ENCODE measurements at regions not wholly inside any gene's neighbourhood (a gene's known extent, or its start where the extent isn't known, plus 50 kb on each side); places are given as distances from the start of the nearest gene placed in this dataset.

- H3K27ac Mint-ChIP-seq, result no peak overlapping the region
- no peaks in the 10 kb centered on the region for H3K36me3 Mint-ChIP-seq
- no peak for DNase-seq (ENCODE audit: low spot score in 2 of 2)
- no peak overlapping the region for H3K4me3 Mint-ChIP-seq
- no peak for ATAC-seq
- H3K9me3 Mint-ChIP-seq, result no peaks in the 10 kb centered on the region
- peaks cover 9% of the 10 kb centered on the region for H3K4me1 Mint-ChIP-seq
Measured at GRCh38 chr17:15882777-15883176, 62.2 kb upstream of the ADORA2B start.

GRCh38 chr17:15883617-15884111 lies 61.3 kb upstream of the ADORA2B start:
- Mint-ChIP-seq H3K36me3 (no peaks in the 10 kb centered on the region), H3K27ac (no peak overlapping the region), H3K9me3 (no peaks in the 10 kb centered on the region), H3K4me1 (peaks cover 9% of the 10 kb centered on the region), H3K4me3 (no peak overlapping the region)
- ATAC-seq (peak; percentile 37), DNase-seq (ENCODE audit: low spot score in 2 of 2) (no peak)

GRCh38 chr17:15884731-15885130 lies 60.2 kb upstream of the ADORA2B start:
- no peaks in the 10 kb centered on the region for H3K9me3 Mint-ChIP-seq
- no peak overlapping the region for H3K4me3 Mint-ChIP-seq
- no peaks in the 10 kb centered on the region for H3K36me3 Mint-ChIP-seq
- H3K4me1 Mint-ChIP-seq, result peaks cover 9% of the 10 kb centered on the region
- H3K27ac Mint-ChIP-seq, result no peak overlapping the region
- ATAC-seq (no peak), DNase-seq (ENCODE audit: low spot score in 2 of 2) (no peak)

GRCh38 chr17:15885770-15886169 lies 59.2 kb upstream of the ADORA2B start:
- DNase-seq (ENCODE audit: low spot score in 2 of 2) (no peak), ATAC-seq (peak; percentile 77)
- no peak overlapping the region for H3K27ac Mint-ChIP-seq
- no peaks in the 10 kb centered on the region for H3K9me3 Mint-ChIP-seq
- H3K36me3 Mint-ChIP-seq, result no peaks in the 10 kb centered on the region
- peaks cover 9% of the 10 kb centered on the region for H3K4me1 Mint-ChIP-seq
- no peak overlapping the region for H3K4me3 Mint-ChIP-seq

- ATAC-seq (no peak), DNase-seq (ENCODE audit: low spot score in 2 of 2) (no peak)
- no peak overlapping the region for H3K4me3 Mint-ChIP-seq
- H3K27ac Mint-ChIP-seq, result no peak overlapping the region
- no peaks in the 10 kb centered on the region for H3K36me3 Mint-ChIP-seq
- H3K4me1 Mint-ChIP-seq, result peaks cover 9% of the 10 kb centered on the region
- H3K9me3 Mint-ChIP-seq, result no peaks in the 10 kb centered on the region
Measured at GRCh38 chr17:15886221-15886620, 58.7 kb upstream of the ADORA2B start.

GRCh38 chr17:15886804-15887203 lies 58.1 kb upstream of the ADORA2B start:
- Mint-ChIP-seq H3K4me3 (no peak overlapping the region), H3K4me1 (peaks cover 9% of the 10 kb centered on the region), H3K27ac (no peak overlapping the region), H3K9me3 (no peaks in the 10 kb centered on the region), H3K36me3 (no peaks in the 10 kb centered on the region)
- ATAC-seq (no peak), DNase-seq (ENCODE audit: low spot score in 2 of 2) (no peak)

GRCh38 chr17:15888436-15888835 lies 56.5 kb upstream of the ADORA2B start:
- Mint-ChIP-seq H3K36me3 (no peaks in the 10 kb centered on the region), H3K4me1 (peaks cover 9% of the 10 kb centered on the region), H3K27ac (no peak overlapping the region), H3K4me3 (no peak overlapping the region), H3K9me3 (no peaks in the 10 kb centered on the region)
- no peak for ATAC-seq
- no peak for DNase-seq (ENCODE audit: low spot score in 2 of 2)

- DNase-seq (ENCODE audit: low spot score in 2 of 2), result no peak
- ATAC-seq, result no peak
- Mint-ChIP-seq H3K27ac (no peak overlapping the region), H3K4me1 (peaks cover 9% of the 10 kb centered on the region), H3K36me3 (no peaks in the 10 kb centered on the region), H3K4me3 (no peak overlapping the region), H3K9me3 (no peaks in the 10 kb centered on the region)
Measured at GRCh38 chr17:15890279-15890892, 54.5 kb upstream of the ADORA2B start.

- ATAC-seq, result no peak
- H3K27ac Mint-ChIP-seq, result no peak overlapping the region
- no peak for DNase-seq (ENCODE audit: low spot score in 2 of 2)
- peaks cover 4% of the 10 kb centered on the region for H3K9me3 Mint-ChIP-seq
- no peaks in the 10 kb centered on the region for H3K36me3 Mint-ChIP-seq
- peaks cover 5% of the 10 kb centered on the region for H3K4me1 Mint-ChIP-seq
- H3K4me3 Mint-ChIP-seq, result no peak overlapping the region
Measured at GRCh38 chr17:15891318-15891717, 53.6 kb upstream of the ADORA2B start.

- H3K4me1 Mint-ChIP-seq, result peaks cover 5% of the 10 kb centered on the region
- DNase-seq (ENCODE audit: low spot score in 2 of 2) (no peak), ATAC-seq (no peak)
- H3K36me3 Mint-ChIP-seq, result no peaks in the 10 kb centered on the region
- H3K4me3 Mint-ChIP-seq, result no peak overlapping the region
- H3K27ac Mint-ChIP-seq, result no peak overlapping the region
- peaks cover 4% of the 10 kb centered on the region for H3K9me3 Mint-ChIP-seq
Measured at GRCh38 chr17:15892244-15892643, 52.7 kb upstream of the ADORA2B start.

GRCh38 chr17:15892731-15893657 lies 51.9 kb upstream of the ADORA2B start:
- Mint-ChIP-seq H3K4me3 (no peak overlapping the region), H3K27ac (no peak overlapping the region), H3K9me3 (peaks cover 4% of the 10 kb centered on the region), H3K4me1 (peaks cover 13% of the 10 kb centered on the region), H3K36me3 (no peaks in the 10 kb centered on the region)
- DNase-seq (ENCODE audit: low spot score in 2 of 2) (no peak), ATAC-seq (no peak)

- Mint-ChIP-seq H3K36me3 (no peaks in the 10 kb centered on the region), H3K27ac (no peak overlapping the region), H3K9me3 (peaks cover 4% of the 10 kb centered on the region), H3K4me3 (no peak overlapping the region), H3K4me1 (peaks cover 16% of the 10 kb centered on the region)
- DNase-seq (ENCODE audit: low spot score in 2 of 2) (no peak), ATAC-seq (no peak)
Measured at GRCh38 chr17:15893658-15894024, 51.3 kb upstream of the ADORA2B start.

- DNase-seq (ENCODE audit: low spot score in 2 of 2) (no peak), ATAC-seq (no peak)
- Mint-ChIP-seq H3K4me3 (no peak overlapping the region), H3K9me3 (peaks cover 4% of the 10 kb centered on the region), H3K4me1 (peaks cover 16% of the 10 kb centered on the region), H3K36me3 (no peaks in the 10 kb centered on the region), H3K27ac (no peak overlapping the region)
Measured at GRCh38 chr17:15894258-15894657, 50.7 kb upstream of the ADORA2B start.

- Mint-ChIP-seq H3K27ac (no peak overlapping the region), H3K36me3 (no peaks in the 10 kb centered on the region), H3K4me3 (no peak overlapping the region)
Measured at GRCh38 chr17:15894913-15895658, 49.8 kb upstream of the ADORA2B start.

More at GRCh38 chr17:15894913-15895658, 49.8 kb upstream of the ADORA2B start:
- peaks cover 6% of the 10 kb centered on the region for H3K9me3 Mint-ChIP-seq
- peaks cover 16% of the 10 kb centered on the region for H3K4me1 Mint-ChIP-seq
- ATAC-seq (no peak), DNase-seq (ENCODE audit: low spot score in 2 of 2) (no peak)

Data from stimulated activated effector memory CD8-positive, alpha-beta T cell treated with anti-CD3 and anti-CD28 coated beads, Interleukin-12 subunit alpha, Interleukin-12 subunit beta, amount 100 ng/mL, for 72 hours (primary cell).